SH-SY5Y (cell line): ENCODE measurements at regions not wholly inside any gene's neighbourhood (a gene's known extent, or its start where the extent isn't known, plus 50 kb on each side); places are given as distances from the start of the nearest gene placed in this dataset.

ENCODE experiments used
- GATA2 ChIP-seq: IDR thresholded peaks from 2 replicates; pipeline ENCODE4 v1.6.1; 2011; ENCODE audit warnings: mild to moderate bottlenecking, low read depth, low read length
- GATA3 ChIP-seq: IDR thresholded peaks from 2 replicates; pipeline ENCODE4 v1.6.1; 2011; ENCODE audit warnings: low read depth, mild to moderate bottlenecking, low read length, moderate library complexity

- no peak for TF ChIP-seq GATA2
- no peak for TF ChIP-seq GATA3
Measured at GRCh38 chr9:118414676-118415075, 710.5 kb downstream of the TLR4 start.
